ENCODE measurements at regions not wholly inside any gene's neighbourhood (a gene's known extent, or its start where the extent isn't known, plus 50 kb on each side); places are given as distances from the start of the nearest gene placed in this dataset.

- H3K36me3 ChIP-seq (ENCODE audit: low read depth): no peaks in the 10 kb centered on the region
- no peak overlapping the region for H3K4me3 ChIP-seq
- H3K9me3 ChIP-seq: peaks cover 10% of the 10 kb centered on the region
- ATAC-seq (no peak), DNase-seq (no peak)
- intact Hi-C loops (cut with DNase I, micrococcal nuclease): no loop called here
- no peaks in the 10 kb centered on the region for H3K4me1 ChIP-seq (ENCODE audit: low read depth)
- no peak for TF ChIP-seq CTCF (IDR thresholded peaks at IDR 0.05)
Measured at GRCh38 chr18:28357766-28358401, 181.0 kb upstream of the CDH2 start.

- no peaks in the 10 kb centered on the region for H3K36me3 ChIP-seq (ENCODE audit: low read depth)
- no peaks in the 10 kb centered on the region for H3K4me1 ChIP-seq (ENCODE audit: low read depth)
- ATAC-seq (no peak), DNase-seq (no peak)
- intact Hi-C loops (cut with DNase I, micrococcal nuclease): no loop called here
- no peak overlapping the region for H3K4me3 ChIP-seq
- peaks cover 20% of the 10 kb centered on the region for H3K9me3 ChIP-seq
- TF ChIP-seq CTCF (IDR thresholded peaks at IDR 0.05): no peak
Measured at GRCh38 chr18:28350821-28351220, 173.9 kb upstream of the CDH2 start.

- TF ChIP-seq CTCF (IDR thresholded peaks at IDR 0.05): no peak
- no peak for ATAC-seq
- Histone ChIP-seq H3K4me1 (ENCODE audit: low read depth) (no peaks in the 10 kb centered on the region), H3K9me3 (peaks cover 12% of the 10 kb centered on the region), H3K36me3 (ENCODE audit: low read depth) (no peaks in the 10 kb centered on the region), H3K4me3 (no peak overlapping the region)
- intact Hi-C loops (cut with DNase I, micrococcal nuclease): no loop called here
- DNase-seq: no peak
Measured at GRCh38 chr18:28342231-28342630, 165.3 kb upstream of the CDH2 start.

GRCh38 chr18:28338316-28338715, 161.4 kb upstream of the CDH2 start:
- intact Hi-C loops (cut with DNase I, micrococcal nuclease): no loop called here
- H3K9me3 ChIP-seq: peaks cover 4% of the 10 kb centered on the region
- ATAC-seq (no peak), DNase-seq (no peak)
- no peaks in the 10 kb centered on the region for H3K4me1 ChIP-seq (ENCODE audit: low read depth)
- TF ChIP-seq CTCF (IDR thresholded peaks at IDR 0.05): no peak
- no peaks in the 10 kb centered on the region for H3K36me3 ChIP-seq (ENCODE audit: low read depth)
- H3K4me3 ChIP-seq: no peak overlapping the region

- Histone ChIP-seq H3K4me1 (ENCODE audit: low read depth) (no peaks in the 10 kb centered on the region), H3K9me3 (peaks cover 10% of the 10 kb centered on the region), H3K36me3 (ENCODE audit: low read depth) (no peaks in the 10 kb centered on the region), H3K4me3 (no peak overlapping the region)
- DNase-seq (no peak), ATAC-seq (no peak)
- TF ChIP-seq CTCF (IDR thresholded peaks at IDR 0.05): no peak
- intact Hi-C loops (cut with DNase I, micrococcal nuclease): no loop called here
Measured at GRCh38 chr18:28334516-28334915, 157.6 kb upstream of the CDH2 start.

GRCh38 chr18:28332071-28332470, 155.1 kb upstream of the CDH2 start:
- ATAC-seq: no peak
- DNase-seq: no peak

More at GRCh38 chr18:28332071-28332470, 155.1 kb upstream of the CDH2 start:
- TF ChIP-seq CTCF (IDR thresholded peaks at IDR 0.05): no peak
- Histone ChIP-seq H3K36me3 (ENCODE audit: low read depth) (no peaks in the 10 kb centered on the region), H3K4me3 (no peak overlapping the region), H3K4me1 (ENCODE audit: low read depth) (no peaks in the 10 kb centered on the region), H3K9me3 (peaks cover 17% of the 10 kb centered on the region)
- intact Hi-C loops (cut with DNase I, micrococcal nuclease): no loop called here

All from mucosa of descending colon (tissue), 3 donors.